Hypothalamus (tissue), 51 donors: ENCODE measurements at regions not wholly inside any gene's neighbourhood (a gene's known extent, or its start where the extent isn't known, plus 50 kb on each side); places are given as distances from the start of the nearest gene placed in this dataset.
"Not testable (repeated sequence)": the region's sequence is repeated elsewhere in the genome, so short reads cannot be mapped to it uniquely, and the experiment has no call there.

Experiments used
- DNase-seq, 51 donors: peaks; one replicate each; lab custom pipeline; 2025; lab: John Stamatoyannopoulos, UW

DNA sequence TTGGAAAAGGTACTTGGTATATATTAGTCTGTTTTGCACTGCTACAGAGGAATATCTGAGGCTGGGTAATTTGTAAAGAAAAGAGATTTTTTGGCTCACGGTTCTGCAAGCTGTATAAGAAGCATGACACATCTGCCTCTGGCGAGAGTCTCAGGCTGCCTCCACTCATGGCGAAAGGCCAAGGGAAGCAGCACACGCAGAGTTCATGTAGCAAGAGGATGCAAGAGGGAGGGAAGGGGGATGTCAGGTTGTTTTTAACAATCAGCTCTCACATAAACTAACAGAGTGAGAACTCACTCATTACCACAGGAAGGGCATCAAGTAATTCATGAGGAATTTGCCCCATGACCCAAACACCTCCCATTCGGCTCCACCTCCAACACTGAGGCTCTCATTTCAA lies 484.8 kb upstream of the DPP6 start:
- no peak for DNase-seq

DNA sequence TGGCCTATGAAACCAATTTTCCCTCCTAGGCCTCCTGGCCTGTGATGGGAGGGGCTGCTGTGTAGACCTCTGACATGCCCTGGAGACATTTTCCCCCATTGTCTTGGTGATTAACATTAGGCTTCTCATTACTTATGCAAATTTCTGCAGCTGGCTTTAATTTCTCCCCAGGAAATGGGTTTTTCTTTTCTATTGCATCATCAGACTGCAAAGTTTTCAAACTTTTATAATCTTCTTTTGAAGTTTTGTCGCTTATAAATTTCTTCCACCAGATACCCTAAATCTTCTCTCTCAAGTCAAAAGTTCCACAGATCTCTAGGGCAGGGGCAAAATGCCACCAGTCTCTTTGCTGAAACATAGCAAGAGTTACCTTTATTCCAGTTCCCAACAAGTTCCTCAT lies 482.7 kb upstream of the DPP6 start:
- DNase-seq, result not testable (repeated sequence)

DNA sequence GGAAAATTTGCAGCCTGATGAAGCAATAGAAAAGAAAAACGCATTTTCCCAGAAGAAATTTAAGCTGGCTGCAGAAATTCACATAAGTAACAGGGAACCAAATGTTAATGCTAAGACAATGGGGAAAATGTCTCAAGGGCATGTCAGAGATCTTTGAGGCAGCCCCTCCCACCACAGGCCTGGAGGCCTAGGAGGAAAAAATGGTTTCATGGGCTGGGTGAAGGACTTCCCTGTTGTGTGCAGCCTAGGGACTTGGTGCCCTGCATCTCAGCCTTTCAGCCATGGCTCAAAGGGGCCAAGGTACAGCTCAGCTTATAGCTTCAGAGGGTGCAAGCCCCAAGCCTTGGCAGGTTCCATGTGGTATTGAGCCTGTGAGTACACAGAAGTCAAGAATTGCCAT lies 476.1 kb upstream of the DPP6 start:
- no peak for DNase-seq

DNA sequence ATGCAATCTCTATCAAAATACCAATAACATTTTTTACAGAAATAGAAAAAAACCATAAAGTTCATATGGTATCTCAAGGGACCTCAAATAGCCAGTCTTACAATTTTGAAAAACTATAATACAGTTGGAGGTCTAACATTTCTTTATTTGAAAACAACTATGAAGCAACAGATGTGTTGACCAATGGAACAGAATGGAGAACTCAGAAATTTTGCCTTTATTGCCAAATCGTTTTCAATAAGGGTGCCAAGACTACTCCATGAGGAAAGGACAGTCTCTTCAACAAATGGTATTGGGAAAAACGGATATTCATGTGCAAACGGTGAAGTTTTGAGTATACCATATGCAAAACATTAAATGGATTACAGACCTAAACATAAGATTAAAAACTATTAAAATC lies 470.8 kb upstream of the DPP6 start:
- DNase-seq, result no peak

DNA sequence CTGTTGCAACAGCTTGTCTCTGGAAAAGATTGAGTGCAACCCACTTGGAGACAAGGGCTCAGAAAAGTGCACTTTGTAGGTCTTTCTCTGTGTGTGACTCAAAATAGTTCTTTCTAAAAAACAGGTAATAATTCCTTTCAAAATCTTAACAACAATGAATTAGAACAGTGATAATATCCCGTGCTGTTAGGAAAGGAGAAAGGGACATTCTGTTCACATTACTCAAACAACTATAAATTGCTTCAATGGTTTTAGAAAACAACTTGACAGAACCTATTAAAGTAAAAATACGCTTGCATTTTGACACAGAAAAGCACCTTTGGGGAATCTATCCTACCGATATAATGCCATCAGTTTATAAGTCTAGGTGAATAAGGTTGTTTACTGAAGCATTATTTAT lies 468.1 kb upstream of the DPP6 start:
- no peak for DNase-seq

DNA sequence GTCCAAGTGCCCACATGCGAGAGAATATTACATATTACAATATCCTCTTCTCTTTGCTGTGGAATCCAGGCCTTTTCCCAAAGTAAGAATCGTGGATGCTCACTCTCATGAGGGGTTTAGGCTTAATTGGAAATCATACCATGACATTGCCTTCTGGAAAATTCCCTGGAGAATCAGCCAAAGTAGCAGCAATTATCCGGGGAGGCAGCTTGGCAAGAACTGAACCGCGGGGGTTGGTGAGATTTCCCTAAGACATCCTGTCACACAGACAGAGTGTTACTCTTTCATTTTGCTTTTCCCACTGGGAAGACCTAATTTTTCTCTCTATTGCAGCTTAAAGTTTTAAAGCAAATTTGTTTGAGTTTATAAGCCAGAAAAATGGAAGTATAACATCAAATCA lies 463.6 kb upstream of the DPP6 start:
- peak in 4 of 51 donors; percentile 2 to 6 (median 4) for DNase-seq

DNA sequence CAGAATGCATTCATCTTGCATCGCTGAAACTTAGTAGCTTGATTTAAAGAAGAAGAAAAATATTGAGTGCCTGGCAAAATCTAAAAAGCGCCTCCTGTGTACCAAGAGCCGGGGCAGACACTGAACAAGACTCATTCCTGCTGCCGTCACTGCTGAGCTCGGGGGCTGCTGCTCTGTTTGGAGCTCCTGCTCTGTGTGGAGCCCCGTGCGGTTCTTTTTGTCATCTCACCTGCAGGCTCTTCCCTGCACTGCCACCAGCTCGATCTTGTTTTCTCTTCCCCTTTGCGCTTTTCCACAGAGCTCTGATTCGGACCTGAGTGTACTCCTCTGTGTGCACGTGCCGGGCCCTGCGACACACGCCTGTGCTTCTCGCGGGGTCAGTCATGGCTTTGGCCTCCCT lies 462.1 kb upstream of the DPP6 start:
- DNase-seq, result no peak

DNA sequence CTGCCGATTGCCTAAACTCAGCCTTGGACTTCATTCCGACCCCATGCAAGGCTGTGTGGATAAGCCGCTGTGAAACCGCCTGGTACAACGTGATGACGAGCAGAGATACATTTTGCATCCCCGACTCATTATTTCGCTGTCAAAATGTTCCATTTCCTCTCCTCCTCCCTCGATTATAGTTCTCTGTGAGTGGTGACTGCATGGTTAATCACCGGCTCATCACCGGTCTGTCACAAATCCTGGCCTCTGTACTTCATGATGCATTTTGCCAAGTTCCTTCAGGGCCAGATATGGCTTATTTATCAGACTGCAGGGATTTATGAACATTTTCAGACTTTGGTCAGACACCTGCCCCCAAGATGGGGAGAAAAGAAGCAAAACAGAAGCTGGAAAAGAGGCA lies 461.6 kb upstream of the DPP6 start:
- no peak for DNase-seq

DNA sequence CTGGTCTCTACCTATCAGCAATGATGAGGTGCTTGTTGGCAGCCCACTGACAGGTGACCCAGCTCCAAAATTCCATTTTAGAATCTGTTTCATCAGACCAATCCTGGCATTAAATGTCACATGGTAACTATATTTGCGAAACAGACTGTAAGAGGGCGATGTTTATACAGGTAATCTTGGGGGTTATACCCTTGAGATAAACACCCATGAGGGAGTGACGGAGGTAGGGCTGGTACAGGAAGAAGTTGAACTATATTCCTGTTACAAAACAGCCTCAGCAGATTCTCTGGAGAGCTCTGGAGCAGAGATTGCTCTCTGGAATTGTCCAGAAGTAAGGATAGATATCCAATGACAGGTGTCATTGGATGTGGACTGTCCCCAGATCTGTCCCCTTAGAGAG lies 444.8 kb upstream of the DPP6 start:
- DNase-seq, result no peak

DNA sequence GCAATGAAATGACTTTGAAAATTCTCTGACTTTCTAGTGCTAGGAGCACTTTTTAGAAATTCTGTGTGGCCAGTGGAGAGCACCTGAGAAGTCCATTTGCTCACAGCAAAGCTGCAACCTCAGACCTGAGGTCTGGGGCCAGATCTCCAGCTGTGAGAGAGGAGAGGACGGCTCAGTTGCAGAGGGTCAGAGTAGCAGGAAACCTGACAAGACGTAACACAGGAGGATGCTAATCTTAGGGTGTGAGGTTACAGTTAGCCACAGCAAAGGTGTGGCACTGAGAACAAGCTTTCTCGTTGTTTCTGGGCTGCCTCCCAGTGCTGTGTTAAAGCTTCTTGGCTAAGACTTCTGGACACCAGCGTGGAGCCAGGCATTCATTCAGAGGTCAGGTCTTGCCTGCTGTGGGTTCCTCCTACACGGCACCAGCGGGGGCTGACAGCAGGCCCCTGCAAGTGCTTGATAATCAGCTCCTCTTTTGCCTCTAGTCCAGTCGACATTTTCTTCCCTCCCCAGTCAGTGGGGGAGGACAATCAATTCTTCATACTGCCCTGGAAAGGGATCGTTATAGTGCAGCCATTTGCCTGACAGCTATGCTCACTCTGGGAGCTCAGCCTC lies 435.4 kb upstream of the DPP6 start:
- DNase-seq, result no peak

DNA sequence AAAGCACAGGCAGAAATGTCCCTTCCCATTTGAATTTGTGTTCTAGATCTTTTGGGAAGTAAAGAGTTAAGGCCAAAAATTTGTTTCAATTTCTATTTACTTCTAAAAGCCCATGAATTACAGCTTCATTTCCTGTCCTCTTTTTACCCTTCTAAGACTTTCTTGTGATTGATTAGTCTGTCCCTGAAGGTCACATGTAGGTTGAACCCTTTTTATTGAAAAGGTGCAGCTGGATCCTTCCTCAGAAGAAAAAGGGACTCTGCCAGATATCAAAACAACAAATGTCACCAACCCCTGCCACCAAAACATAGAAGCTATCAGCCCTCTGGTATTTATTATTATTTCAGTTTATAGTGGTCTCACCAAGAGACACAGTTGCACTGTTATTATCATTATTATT lies 424.9 kb upstream of the DPP6 start:
- no peak for DNase-seq

DNA sequence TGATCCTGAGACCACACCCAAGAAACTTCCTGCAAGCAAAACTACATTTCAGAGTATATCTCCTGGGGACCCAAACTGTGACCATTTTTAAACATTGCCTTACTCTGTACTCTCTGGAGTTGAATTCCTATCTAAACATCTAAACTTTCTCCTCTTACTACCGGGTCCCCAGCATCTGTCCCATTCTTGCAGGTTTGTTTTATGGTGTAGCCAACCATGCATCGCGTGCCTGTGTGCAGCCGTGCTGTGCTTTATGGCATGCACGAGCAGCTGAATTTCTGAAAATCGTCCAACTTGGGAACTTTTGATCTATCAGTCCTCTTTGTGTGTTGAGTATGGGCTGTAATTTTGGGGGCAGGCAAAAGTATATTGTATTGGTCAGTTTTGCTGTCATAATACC lies 423.8 kb upstream of the DPP6 start:
- DNase-seq, result no peak

DNA sequence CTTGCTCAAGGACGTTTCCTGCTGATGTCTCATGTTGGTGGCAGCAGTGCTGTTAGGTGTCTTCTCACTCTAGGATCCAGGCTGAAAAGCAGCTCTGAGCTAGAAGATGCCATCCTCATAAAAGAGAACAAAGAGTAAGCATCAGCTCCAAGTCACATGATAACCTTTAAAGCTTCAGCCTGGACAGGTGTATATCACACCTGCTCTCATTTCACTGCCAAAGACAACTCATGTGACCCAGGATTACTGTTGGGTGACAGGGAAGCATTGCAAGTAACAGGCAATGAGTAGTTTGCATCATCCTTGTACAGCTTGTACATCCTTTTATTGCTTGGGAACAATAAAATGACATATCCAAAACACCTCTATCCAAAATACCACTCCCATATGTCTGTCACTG lies 423.4 kb upstream of the DPP6 start:
- no peak for DNase-seq

DNA sequence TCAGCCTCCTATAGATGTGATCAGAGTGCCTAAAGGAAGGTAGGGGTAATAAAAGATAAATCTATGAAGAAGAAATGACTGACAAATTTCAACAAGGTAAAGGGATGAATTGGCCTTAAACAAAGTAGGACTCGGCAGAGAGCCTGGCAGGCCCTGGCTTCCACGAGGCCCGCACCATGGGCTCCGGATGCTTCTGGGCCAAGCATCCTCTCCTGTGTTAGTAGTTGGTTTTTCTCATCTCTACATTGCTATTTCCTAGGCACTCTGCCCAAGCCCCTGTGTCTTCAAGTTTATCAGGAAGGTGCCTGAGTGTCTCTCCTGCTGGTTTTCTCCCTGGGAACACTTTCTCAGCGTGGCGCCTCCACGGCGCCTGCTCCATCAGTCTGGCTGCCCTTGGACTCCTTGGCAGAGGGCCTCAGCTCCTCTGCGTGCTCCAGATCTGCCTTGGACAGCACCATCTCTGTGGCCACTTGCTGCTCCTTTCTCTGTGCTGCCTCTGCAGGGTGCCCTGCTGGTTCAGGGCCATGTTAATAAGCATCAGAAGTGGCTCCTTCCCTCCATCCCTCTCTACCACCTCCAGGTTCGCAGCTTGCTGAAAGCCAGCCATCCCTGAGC lies 413.3 kb upstream of the DPP6 start:
- DNase-seq, result peak in 8 of 51 donors; percentile 6 to 33 (median 20)

DNA sequence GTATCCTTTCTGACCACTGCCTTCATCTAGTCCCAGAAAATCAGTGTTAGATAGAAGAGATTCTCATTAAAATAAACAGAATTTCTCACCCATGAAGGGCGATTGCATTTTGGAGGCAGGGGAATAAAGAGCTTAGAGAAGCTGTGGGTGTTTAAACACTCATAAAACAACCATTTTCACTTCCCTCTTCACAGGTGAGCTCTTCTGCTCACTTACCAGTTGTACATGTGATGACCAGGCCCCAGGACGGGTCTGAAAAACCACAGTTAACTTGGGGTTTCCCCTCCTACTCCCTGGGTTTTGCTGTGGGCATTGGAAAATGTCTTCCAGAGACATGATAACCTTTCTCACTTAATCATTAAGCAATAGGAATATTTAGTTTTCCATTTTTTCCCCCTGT lies 411.6 kb upstream of the DPP6 start:
- no peak for DNase-seq

DNA sequence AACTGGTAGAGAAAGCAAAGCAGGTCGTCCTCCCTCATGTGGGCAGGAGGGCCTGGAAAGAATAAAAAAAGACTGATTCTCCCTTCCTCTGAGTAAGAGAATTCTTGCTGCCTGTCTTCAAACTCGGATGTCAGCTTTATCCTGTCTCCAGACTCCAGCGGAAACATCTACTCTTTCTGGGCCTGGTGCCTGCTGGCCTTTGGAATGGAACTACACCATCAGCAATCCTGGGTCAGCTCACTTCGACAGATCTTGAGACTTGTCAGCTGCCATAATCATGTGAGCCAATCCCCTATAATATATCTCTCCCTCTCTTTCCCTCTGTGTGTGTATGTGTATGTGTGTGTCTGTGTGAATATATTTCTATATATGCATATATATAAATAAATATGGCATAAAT lies 411.0 kb upstream of the DPP6 start:
- no peak for DNase-seq

DNA sequence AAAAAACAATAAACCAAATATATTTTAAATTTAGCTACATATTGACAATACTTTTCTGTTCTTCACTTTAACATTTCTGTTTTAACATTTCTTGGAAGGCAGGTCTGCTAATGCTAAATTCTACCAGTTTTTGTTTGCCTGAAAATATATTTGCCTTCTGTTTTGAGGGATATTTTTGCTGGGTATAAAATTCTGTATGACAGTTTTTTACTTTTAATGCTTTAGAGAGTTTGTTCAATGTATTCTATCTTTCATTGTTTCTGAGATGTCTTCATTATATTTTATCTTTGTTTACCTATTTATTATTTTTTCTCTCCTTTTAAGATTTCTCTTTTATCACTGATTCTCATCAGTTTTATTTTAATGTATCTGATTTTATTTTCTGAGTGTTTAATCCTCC lies 409.2 kb upstream of the DPP6 start:
- no peak for DNase-seq

DNA sequence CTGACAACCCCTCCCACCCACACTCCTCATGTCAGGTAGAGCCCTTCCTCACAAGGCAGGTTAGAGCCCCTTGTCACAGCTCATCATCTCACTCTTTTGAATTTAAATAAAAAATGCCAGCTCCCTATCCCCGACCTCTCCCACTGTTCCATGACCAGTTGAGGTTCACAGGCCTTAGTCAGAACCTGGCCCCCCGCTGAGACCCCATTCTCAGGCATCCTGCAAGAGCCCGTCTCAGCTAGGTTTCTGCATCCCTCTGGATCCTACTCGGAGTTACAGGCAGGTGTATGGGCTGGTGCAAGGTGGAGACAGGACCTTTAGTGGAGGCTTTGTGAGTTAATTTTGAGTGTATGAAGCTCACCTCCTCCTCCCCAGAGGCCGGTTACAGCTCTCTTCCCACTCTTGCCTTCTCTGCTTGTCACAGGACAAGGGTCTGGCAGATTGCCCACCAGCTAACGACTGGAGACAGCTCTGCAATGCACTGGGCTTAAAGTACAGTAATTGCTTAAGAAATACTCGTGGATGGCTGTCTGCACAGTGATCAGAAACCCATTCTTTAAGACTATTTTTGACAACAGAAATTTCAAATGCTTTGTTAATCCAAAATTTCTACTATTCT lies 394.9 kb upstream of the DPP6 start:
- no peak for DNase-seq

DNA sequence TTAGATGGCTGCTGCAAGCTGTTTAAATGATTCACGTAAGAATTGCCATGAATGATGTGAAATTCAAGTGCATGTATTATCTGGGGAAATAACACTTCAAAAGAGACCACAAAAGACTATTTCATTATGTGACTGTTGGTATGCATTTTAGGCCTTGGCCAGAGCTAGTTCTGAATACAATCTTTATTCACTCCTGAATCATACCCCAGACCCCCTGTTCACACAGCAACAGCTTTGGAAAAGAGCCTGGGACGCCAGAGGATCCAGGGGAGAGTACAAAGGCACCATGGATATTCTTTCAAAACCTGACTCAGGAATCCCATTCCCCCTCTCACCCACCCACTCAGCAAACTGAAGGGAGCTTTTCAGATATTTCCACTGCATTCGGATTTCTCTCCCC lies 377.1 kb upstream of the DPP6 start:
- DNase-seq, result peak in 4 of 51 donors; percentile 1 to 13 (median 8)

DNA sequence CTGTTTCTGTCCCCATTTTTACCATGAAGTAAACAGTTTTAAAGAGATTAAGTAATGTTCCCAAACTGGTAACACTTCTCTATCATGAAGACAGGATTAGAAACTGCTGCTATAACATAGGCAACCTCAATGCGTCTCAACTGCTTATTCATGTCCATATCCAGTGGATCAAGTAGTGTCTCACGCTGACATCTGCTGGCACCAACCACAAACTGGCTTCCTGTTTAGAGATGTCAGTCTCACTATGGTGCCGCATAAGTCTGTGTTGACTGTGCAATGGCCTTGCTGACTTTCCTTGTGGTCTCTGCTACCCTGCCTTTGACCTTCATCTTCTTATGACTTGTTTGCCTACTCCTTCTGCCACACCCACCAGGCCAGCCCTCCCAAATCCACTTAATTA lies 369.6 kb upstream of the DPP6 start:
- no peak for DNase-seq

DNA sequence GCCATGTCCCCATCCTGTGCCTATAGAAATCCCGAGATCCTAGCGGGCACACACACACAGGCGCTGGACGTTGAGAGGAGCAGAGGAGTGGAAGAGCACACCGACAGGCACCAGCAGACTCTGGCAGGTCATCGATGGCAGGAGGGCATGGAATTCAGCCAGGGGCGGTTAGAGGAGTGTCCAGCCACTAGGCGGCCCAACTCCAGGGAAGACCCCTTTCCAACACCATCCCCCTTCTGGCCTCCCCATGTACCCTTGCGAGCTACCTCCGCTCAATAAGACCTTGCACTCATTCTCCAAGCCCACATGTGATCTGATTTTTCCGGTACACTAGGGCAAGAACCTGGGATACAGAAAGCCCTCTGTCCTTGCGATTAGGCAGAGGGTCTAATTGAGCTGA lies 356.0 kb upstream of the DPP6 start:
- DNase-seq, result no peak

DNA sequence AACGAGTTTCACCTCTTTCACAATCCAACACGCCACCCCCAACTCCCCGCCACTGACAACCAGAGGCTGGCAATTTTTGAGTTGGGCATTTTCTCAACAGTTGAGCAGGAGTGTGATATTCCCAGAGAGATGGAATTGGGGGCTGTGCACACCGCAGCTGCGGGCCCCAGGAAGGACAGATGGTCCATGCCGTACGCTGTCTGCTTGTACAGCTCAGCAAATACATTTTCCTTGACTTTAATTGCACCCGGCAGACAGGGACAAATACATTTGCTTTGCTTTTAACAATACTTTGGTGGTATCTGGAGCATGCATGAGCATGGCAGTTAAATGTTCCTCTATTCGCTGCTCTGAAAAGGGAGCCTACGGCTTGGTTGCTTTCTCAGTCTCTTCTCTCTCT lies 354.2 kb upstream of the DPP6 start:
- DNase-seq, result no peak

DNA sequence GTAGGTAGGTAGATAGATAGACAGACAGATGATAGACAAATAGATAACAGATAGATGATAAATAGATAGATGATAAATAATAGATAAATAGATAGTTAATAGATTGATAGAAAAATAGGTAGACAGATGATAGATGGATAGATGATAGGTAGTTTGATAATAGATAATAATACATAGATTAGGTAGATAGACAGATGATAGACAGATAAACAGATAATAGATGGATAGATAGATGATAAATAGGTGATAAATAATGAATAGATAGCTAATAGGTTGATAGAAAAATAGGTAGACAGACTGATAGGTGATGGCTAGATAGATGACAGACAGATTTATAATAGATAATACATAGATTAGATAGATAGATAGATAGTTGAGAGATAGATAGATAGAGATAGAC lies 350.5 kb upstream of the DPP6 start:
- no peak for DNase-seq
